ENCODE measurements at regions not wholly inside any gene's neighbourhood (a gene's known extent, or its start where the extent isn't known, plus 50 kb on each side); places are given as distances from the start of the nearest gene placed in this dataset.

GRCh38 chr10:130816116-130816901 is 495.2 kb downstream of the TCERG1L start:
- peaks cover 3% of the 10 kb centered on the region; the same call in 1 of the 2 replicates for H3K27me3 ChIP-seq (ENCODE audit: insufficient read depth, low read depth)
- no peaks in the 10 kb centered on the region for H4K20me1 ChIP-seq (ENCODE audit: insufficient read depth)
- H3K36me3 ChIP-seq (ENCODE audit: insufficient read depth), result no peaks in the 10 kb centered on the region
- no peaks in the 10 kb centered on the region for H3K79me2 ChIP-seq (ENCODE audit: insufficient read depth, low read depth)
- no peaks in the 10 kb centered on the region for H3K4me1 ChIP-seq (ENCODE audit: low read depth, poor library complexity, severe bottlenecking)
- no peak overlapping the region for H3K4me2 ChIP-seq
- H3K9ac ChIP-seq, result no peak overlapping the region
- H2AFZ ChIP-seq (ENCODE audit: low read depth), result no peak overlapping the region
- H3K4me3 ChIP-seq (IDR thresholded peaks at IDR 0.05; ENCODE audit: insufficient read depth, low read depth, low read length), result no peak overlapping the region
- no peak overlapping the region for H3K27ac ChIP-seq
- TF ChIP-seq CTCF (conservative IDR thresholded peaks at IDR 0.05; ENCODE audit: low read depth, low read length), result no peak

GRCh38 chr10:130817046-130817624 is 494.4 kb downstream of the TCERG1L start:
- no peak overlapping the region for H3K9ac ChIP-seq
- no peak overlapping the region for H3K27ac ChIP-seq
- H3K4me2 ChIP-seq, result no peak overlapping the region
- no peaks in the 10 kb centered on the region for H3K79me2 ChIP-seq (ENCODE audit: insufficient read depth, low read depth)
- peaks cover 3% of the 10 kb centered on the region; the same call in 1 of the 2 replicates for H3K27me3 ChIP-seq (ENCODE audit: insufficient read depth, low read depth)
- no peaks in the 10 kb centered on the region for H3K4me1 ChIP-seq (ENCODE audit: low read depth, poor library complexity, severe bottlenecking)
- H2AFZ ChIP-seq (ENCODE audit: low read depth), result no peak overlapping the region
- no peak for TF ChIP-seq CTCF (conservative IDR thresholded peaks at IDR 0.05; ENCODE audit: low read depth, low read length)
- H3K36me3 ChIP-seq (ENCODE audit: insufficient read depth), result no peaks in the 10 kb centered on the region
- no peak overlapping the region for H3K4me3 ChIP-seq (IDR thresholded peaks at IDR 0.05; ENCODE audit: insufficient read depth, low read depth, low read length)
- no peaks in the 10 kb centered on the region for H4K20me1 ChIP-seq (ENCODE audit: insufficient read depth)

- H3K36me3 ChIP-seq (ENCODE audit: insufficient read depth), result no peaks in the 10 kb centered on the region
- no peak overlapping the region for H3K27ac ChIP-seq
- H3K4me1 ChIP-seq (ENCODE audit: low read depth, poor library complexity, severe bottlenecking), result no peaks in the 10 kb centered on the region
- peaks cover 3% of the 10 kb centered on the region; the same call in 1 of the 2 replicates for H3K27me3 ChIP-seq (ENCODE audit: insufficient read depth, low read depth)
- no peaks in the 10 kb centered on the region for H4K20me1 ChIP-seq (ENCODE audit: insufficient read depth)
- H2AFZ ChIP-seq (ENCODE audit: low read depth), result no peak overlapping the region
- TF ChIP-seq CTCF (conservative IDR thresholded peaks at IDR 0.05; ENCODE audit: low read depth, low read length), result no peak
- H3K79me2 ChIP-seq (ENCODE audit: insufficient read depth, low read depth), result no peaks in the 10 kb centered on the region
- no peak overlapping the region for H3K4me3 ChIP-seq (IDR thresholded peaks at IDR 0.05; ENCODE audit: insufficient read depth, low read depth, low read length)
- H3K9ac ChIP-seq, result no peak overlapping the region
- no peak overlapping the region for H3K4me2 ChIP-seq
Measured at GRCh38 chr10:130817674-130818073, 493.8 kb downstream of the TCERG1L start.

- H3K36me3 ChIP-seq (ENCODE audit: insufficient read depth), result no peaks in the 10 kb centered on the region
- no peak overlapping the region for H3K4me3 ChIP-seq (IDR thresholded peaks at IDR 0.05; ENCODE audit: insufficient read depth, low read depth, low read length)
- H3K4me2 ChIP-seq, result no peak overlapping the region
- TF ChIP-seq CTCF (conservative IDR thresholded peaks at IDR 0.05; ENCODE audit: low read depth, low read length), result no peak
- no peaks in the 10 kb centered on the region for H3K4me1 ChIP-seq (ENCODE audit: low read depth, poor library complexity, severe bottlenecking)
- no peaks in the 10 kb centered on the region for H4K20me1 ChIP-seq (ENCODE audit: insufficient read depth)
- no peaks in the 10 kb centered on the region for H3K79me2 ChIP-seq (ENCODE audit: insufficient read depth, low read depth)
- no peak overlapping the region for H3K27ac ChIP-seq
- H2AFZ ChIP-seq (ENCODE audit: low read depth), result no peak overlapping the region
- H3K9ac ChIP-seq, result no peak overlapping the region
- no peaks in the 10 kb centered on the region for H3K27me3 ChIP-seq (ENCODE audit: insufficient read depth, low read depth)
Measured at GRCh38 chr10:130820880-130821482, 490.5 kb downstream of the TCERG1L start.

All from KMS-11 (cell line).